HG03469 (cell line): ENCODE measurements at regions not wholly inside any gene's neighbourhood (a gene's known extent, or its start where the extent isn't known, plus 50 kb on each side); places are given as distances from the start of the nearest gene placed in this dataset.

Source experiments
- ATAC-seq: cut with Tn5 transposase; IDR thresholded peaks from one replicate; pipeline ENCODE4 v1.9.1; 2021; ENCODE audit warnings: mild to moderate bottlenecking, moderate library complexity, moderate number of reproducible peaks; ENCODE audit not compliant: unreplicated experiment

- no peak for ATAC-seq
Observed at GRCh38 chr3:102599819-102600576, 165.2 kb downstream of the ZPLD1 start.

GRCh38 chr3:102605153-102605552 lies 170.3 kb downstream of the ZPLD1 start:
- no peak for ATAC-seq

- ATAC-seq, result no peak
Observed at GRCh38 chr3:102608875-102609274, 174.1 kb downstream of the ZPLD1 start.

- no peak for ATAC-seq
Observed at GRCh38 chr3:102614021-102614569, 179.3 kb downstream of the ZPLD1 start.

GRCh38 chr3:102614585-102614984 lies 179.8 kb downstream of the ZPLD1 start:
- ATAC-seq, result no peak

GRCh38 chr3:102617381-102617780 lies 182.6 kb downstream of the ZPLD1 start:
- no peak for ATAC-seq

- no peak for ATAC-seq
Observed at GRCh38 chr3:102619361-102619760, 184.5 kb downstream of the ZPLD1 start.

- ATAC-seq, result no peak
Observed at GRCh38 chr3:102629943-102630342, 195.1 kb downstream of the ZPLD1 start.

GRCh38 chr3:102630531-102630930 lies 195.7 kb downstream of the ZPLD1 start:
- ATAC-seq, result no peak

- no peak for ATAC-seq
Observed at GRCh38 chr3:102643546-102643945, 208.7 kb downstream of the ZPLD1 start.

GRCh38 chr3:102646557-102646956 lies 211.7 kb downstream of the ZPLD1 start:
- ATAC-seq, result no peak

- no peak for ATAC-seq
Observed at GRCh38 chr3:102660653-102661052, 225.8 kb downstream of the ZPLD1 start.

GRCh38 chr3:102661707-102662497 lies 227.1 kb downstream of the ZPLD1 start:
- no peak for ATAC-seq

GRCh38 chr3:102662498-102662772 lies 227.6 kb downstream of the ZPLD1 start:
- ATAC-seq, result no peak

- no peak for ATAC-seq
Observed at GRCh38 chr3:102664126-102664525, 229.3 kb downstream of the ZPLD1 start.

GRCh38 chr3:102665183-102665582 lies 230.4 kb downstream of the ZPLD1 start:
- no peak for ATAC-seq

- ATAC-seq, result no peak
Observed at GRCh38 chr3:102668247-102668646, 233.4 kb downstream of the ZPLD1 start.

- no peak for ATAC-seq
Observed at GRCh38 chr3:102670986-102671385, 236.2 kb downstream of the ZPLD1 start.

GRCh38 chr3:102672305-102672704 lies 237.5 kb downstream of the ZPLD1 start:
- ATAC-seq, result no peak

- peak; percentile 54 for ATAC-seq
Observed at GRCh38 chr3:102673271-102674115, 238.7 kb downstream of the ZPLD1 start.

GRCh38 chr3:102674284-102674683 lies 239.5 kb downstream of the ZPLD1 start:
- no peak for ATAC-seq
